ENCODE measurements at regions not wholly inside any gene's neighbourhood (a gene's known extent, or its start where the extent isn't known, plus 50 kb on each side); places are given as distances from the start of the nearest gene placed in this dataset.

DNA sequence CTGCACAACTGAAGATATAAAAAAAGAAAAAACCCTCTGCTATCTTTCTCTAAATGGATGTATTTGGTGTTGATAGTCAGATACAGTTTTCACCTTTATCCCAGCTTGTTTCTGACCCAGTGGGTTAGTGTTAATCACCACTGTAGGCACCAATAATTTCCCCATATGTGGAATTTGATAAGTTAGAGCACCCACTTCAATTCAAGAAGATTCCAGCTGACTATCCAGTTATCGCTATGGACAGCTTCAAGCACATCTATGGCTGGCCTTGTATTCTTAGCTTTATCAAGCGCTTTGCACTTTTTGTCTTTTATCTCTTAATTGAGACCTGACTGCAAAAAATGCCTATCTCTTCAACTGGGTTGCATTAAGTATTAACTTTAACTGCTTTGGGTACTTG lies 200.4 kb downstream of the NR4A2 start:
- no peaks in the 10 kb centered on the region for H3K27me3 ChIP-seq (ENCODE audit: control insufficient read depth, insufficient read depth, low read length)
- no peak overlapping the region for H3K4me3 ChIP-seq (ENCODE audit: low read depth, low read length)
- DNase-seq (ENCODE audit: low read depth): no peak
- H3K36me3 ChIP-seq (ENCODE audit: control insufficient read depth, insufficient read depth, low read length): no peaks in the 10 kb centered on the region
- TF ChIP-seq, protein P1, sequence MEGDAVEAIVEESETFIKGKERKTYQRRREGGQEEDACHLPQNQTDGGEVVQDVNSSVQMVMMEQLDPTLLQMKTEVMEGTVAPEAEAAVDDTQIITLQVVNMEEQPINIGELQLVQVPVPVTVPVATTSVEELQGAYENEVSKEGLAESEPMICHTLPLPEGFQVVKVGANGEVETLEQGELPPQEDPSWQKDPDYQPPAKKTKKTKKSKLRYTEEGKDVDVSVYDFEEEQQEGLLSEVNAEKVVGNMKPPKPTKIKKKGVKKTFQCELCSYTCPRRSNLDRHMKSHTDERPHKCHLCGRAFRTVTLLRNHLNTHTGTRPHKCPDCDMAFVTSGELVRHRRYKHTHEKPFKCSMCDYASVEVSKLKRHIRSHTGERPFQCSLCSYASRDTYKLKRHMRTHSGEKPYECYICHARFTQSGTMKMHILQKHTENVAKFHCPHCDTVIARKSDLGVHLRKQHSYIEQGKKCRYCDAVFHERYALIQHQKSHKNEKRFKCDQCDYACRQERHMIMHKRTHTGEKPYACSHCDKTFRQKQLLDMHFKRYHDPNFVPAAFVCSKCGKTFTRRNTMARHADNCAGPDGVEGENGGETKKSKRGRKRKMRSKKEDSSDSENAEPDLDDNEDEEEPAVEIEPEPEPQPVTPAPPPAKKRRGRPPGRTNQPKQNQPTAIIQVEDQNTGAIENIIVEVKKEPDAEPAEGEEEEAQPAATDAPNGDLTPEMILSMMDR (IDR thresholded peaks at IDR 0.05; ENCODE audit: insufficient read depth, low read length, poor library complexity, severe bottlenecking): no peak

DNA sequence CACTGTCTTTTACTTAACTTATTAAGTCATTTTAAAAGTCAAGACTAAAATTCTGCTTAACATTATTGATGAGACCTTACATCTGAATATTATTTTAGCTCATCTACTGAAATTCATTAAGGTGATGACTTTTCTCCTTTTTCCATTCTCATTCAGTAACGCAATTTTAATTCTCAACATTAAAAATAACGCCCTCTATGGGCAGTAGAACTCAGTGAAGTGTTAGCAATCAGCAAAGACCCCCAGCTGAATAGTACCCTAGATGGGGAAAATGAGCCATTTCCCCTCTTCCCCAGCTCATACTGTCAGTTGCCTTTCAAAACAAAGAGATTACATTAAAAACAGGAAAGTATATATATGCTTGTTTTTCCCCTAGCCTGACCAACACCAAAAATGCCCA lies 203.3 kb downstream of the NR4A2 start:
- Histone ChIP-seq H3K4me3 (ENCODE audit: low read depth, low read length) (no peak overlapping the region), H3K36me3 (ENCODE audit: control insufficient read depth, insufficient read depth, low read length) (no peaks in the 10 kb centered on the region), H3K27me3 (ENCODE audit: control insufficient read depth, insufficient read depth, low read length) (no peaks in the 10 kb centered on the region)
- DNase-seq (ENCODE audit: low read depth): no peak
- TF ChIP-seq, protein P1 (IDR thresholded peaks at IDR 0.05; ENCODE audit: insufficient read depth, low read length, poor library complexity, severe bottlenecking): no peak

DNA sequence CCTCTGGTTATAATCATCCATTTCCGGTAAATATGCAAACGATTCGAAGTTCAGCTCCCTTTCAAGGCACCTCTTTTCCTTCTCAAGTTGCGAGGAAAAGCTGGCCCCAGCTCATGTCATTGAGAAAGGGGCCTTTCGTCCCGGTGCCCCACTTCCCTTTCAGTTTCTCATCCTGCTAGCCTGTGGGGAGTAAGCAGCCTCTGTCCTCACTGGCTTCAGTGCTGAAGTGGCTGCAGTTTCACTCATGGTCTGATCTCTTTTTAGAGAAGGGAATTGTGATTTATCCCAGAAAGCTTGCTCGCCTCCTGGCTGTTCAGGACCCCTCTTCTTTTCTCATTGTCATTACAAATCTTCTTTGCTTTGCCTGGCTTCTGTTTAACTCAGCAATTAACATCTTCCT lies 207.5 kb downstream of the NR4A2 start:
- Histone ChIP-seq H3K36me3 (ENCODE audit: control insufficient read depth, insufficient read depth, low read length) (no peaks in the 10 kb centered on the region), H3K27me3 (ENCODE audit: control insufficient read depth, insufficient read depth, low read length) (no peaks in the 10 kb centered on the region), H3K4me3 (ENCODE audit: low read depth, low read length) (no peak overlapping the region)
- TF ChIP-seq, protein P1 (IDR thresholded peaks at IDR 0.05; ENCODE audit: insufficient read depth, low read length, poor library complexity, severe bottlenecking): no peak
- no peak for DNase-seq (ENCODE audit: low read depth)

DNA sequence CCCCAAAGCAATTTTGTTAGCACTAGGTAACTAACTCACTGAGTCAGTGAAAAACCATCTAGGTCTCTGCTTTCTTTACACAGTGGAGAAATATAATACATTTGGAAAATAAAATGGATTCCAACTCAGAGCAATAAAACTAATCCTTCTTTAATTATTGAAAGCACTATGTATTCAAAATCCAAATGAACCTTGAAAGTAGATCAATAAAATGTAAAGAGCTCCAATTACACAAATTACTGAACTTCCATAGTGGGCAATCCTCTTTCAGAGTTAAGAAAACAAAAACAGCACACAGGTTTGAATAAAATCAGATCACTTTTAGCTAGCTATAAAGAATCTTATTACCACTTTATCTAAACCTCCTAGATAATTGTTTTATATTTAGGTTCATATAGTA lies 208.1 kb downstream of the NR4A2 start:
- no peak for DNase-seq (ENCODE audit: low read depth)
- TF ChIP-seq, protein P1 (IDR thresholded peaks at IDR 0.05; ENCODE audit: insufficient read depth, low read length, poor library complexity, severe bottlenecking): no peak

DNA sequence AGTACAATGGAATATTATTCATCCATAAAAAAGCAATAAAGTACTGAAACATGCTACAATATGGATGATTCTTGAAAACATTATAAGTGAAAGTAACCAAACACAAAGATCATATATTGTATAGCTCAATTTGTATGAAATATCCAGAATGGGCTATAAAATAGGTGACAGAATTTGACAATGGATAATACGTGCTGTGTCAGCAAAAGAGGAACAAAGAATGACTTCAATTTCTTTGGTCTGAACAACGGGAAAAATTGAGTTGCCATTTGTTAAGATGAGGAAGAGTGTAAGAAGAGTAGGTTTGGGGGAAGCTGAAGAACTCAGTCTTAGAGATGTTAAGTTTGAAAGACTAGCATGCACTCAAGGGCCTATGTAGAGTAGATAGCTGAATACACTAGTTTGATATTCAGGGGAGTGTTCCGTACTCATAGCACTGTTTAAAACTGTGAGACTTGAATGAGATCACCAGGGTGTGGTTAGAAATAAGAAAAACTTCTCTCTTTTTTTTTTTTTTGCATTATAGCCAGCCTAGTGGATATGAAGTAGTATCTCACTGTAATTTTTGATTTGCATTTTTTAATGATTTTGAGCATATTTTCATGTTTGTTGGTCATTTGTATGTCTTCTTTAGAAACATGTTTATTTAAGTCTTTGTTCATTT lies 213.6 kb downstream of the NR4A2 start:
- no peaks in the 10 kb centered on the region for H3K36me3 ChIP-seq (ENCODE audit: control insufficient read depth, insufficient read depth, low read length)
- TF ChIP-seq, protein P1 (IDR thresholded peaks at IDR 0.05; ENCODE audit: insufficient read depth, low read length, poor library complexity, severe bottlenecking): no peak
- no peaks in the 10 kb centered on the region for H3K27me3 ChIP-seq (ENCODE audit: control insufficient read depth, insufficient read depth, low read length)
- DNase-seq (ENCODE audit: low read depth): no peak
- H3K4me3 ChIP-seq (ENCODE audit: low read depth, low read length): no peak overlapping the region

More for the DNA sequence above, 208.1 kb downstream of the NR4A2 start:
- H3K27me3 ChIP-seq (ENCODE audit: control insufficient read depth, insufficient read depth, low read length): no peaks in the 10 kb centered on the region
- no peaks in the 10 kb centered on the region for H3K36me3 ChIP-seq (ENCODE audit: control insufficient read depth, insufficient read depth, low read length)
- no peak overlapping the region for H3K4me3 ChIP-seq (ENCODE audit: low read depth, low read length)

DNA sequence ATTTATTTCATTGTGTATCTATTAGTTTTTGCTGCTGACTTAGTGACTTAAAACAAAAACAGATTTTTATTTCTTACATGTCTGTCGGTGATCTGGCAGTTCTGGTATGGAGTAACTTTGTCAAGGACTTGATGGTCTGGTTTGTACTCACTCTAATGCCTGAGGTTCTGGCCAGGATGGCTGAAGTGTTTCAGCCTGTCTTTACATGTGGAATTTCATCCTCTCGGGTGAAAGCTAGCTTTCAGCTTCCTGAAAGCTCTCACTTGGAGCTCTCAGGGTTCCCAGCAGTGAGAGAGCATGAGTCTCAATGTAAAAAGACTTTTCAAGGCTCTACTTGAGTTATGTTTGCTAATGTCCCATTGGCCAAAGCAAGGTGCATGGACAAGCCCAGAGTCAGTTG lies 216.4 kb downstream of the NR4A2 start:
- Histone ChIP-seq H3K36me3 (ENCODE audit: control insufficient read depth, insufficient read depth, low read length) (no peaks in the 10 kb centered on the region), H3K4me3 (ENCODE audit: low read depth, low read length) (no peak overlapping the region), H3K27me3 (ENCODE audit: control insufficient read depth, insufficient read depth, low read length) (no peaks in the 10 kb centered on the region)
- TF ChIP-seq, protein P1 (IDR thresholded peaks at IDR 0.05; ENCODE audit: insufficient read depth, low read length, poor library complexity, severe bottlenecking): no peak
- no peak for DNase-seq (ENCODE audit: low read depth)
